K562 (cell line): ENCODE measurements at regions not wholly inside any gene's neighbourhood (a gene's known extent, or its start where the extent isn't known, plus 50 kb on each side); places are given as distances from the start of the nearest gene placed in this dataset.
A peak's percentile ranks its signal among the peaks of the same experiment; 100 is the strongest.

Experiments used
- ATAC-seq: fragments of 200-7000 bp; cut with Tn5 transposase; 3 replicates; pipeline ENCODE4 v1.9.1; 2020; ENCODE audit warnings: moderate library complexity
- BruUV-seq: library from RNA; stranded (reverse); fragments of 400-500 nt; replicated peaks from 2 replicates; lab custom pipeline; 2021; lab: Mats Ljungman, UMichigan
- CTCF ChIA-PET: fragments of 300-600 bp; formaldehyde crosslinking; extraction: SDS; loops from one replicate; lab custom pipeline; 2021; ENCODE audit warnings: low intra/inter-chr PET ratio; lab: Yijun Ruan, JAX
- POLR2A ChIA-PET: fragments of 300-600, 350-650 bp; sonication (Branson Sonifier 250); formaldehyde crosslinking; extraction: SDS; loops from one replicate; lab custom pipeline; 2021; ENCODE audit warnings: antibody characterized with exemption, inconsistent platforms; lab: Yijun Ruan, JAX
- DNase-seq, 4 experiments: peaks; one replicate each; pipeline versions ENCODE4 v3.0.0 to v3.0.0-alpha.2; 2011 to 2018; ENCODE audit warnings: low spot score in 3 of 4, mixed read lengths in 3 of 4; ENCODE audit errors: extremely low read depth in 1 of 4
- FAIRE-seq: peaks from 2 replicates; lab custom pipeline; 2011; peaks lifted over from hg19 to GRCh38; lab: Jason Lieb, UNC
- H2AFZ ChIP-seq: 2 replicates; pipeline ENCODE4 v1.6.0; 2011; ENCODE audit warnings: low read depth, low read length, control low read depth, inconsistent platforms
- H3K27ac ChIP-seq: fragments of 200-600 bp; 3 replicates; pipeline ENCODE4 v1.8.0; 2011; ENCODE audit warnings: low read depth, mild to moderate bottlenecking, control low read depth, inconsistent platforms, low read length, moderate library complexity, mixed read lengths; ENCODE audit errors: extremely low read depth
- H3K27me3 ChIP-seq, 2 experiments: fragments of 300-600 bp in 1 of 2; 2 replicates in 1 of 2; 3 replicates in 1 of 2; pipeline versions ENCODE4 v1.6.0 to v1.8.0; 2011; ENCODE audit warnings: inconsistent platforms in 2 of 2, low read length in 2 of 2, mild to moderate bottlenecking in 1 of 2, mixed read lengths in 1 of 2, moderate library complexity in 1 of 2; ENCODE audit not compliant: control insufficient read depth in 2 of 2, insufficient read depth in 2 of 2
- H3K36me3 ChIP-seq: fragments of 300-600 bp; 3 replicates; pipeline ENCODE4 v1.8.0; 2011; ENCODE audit warnings: mild to moderate bottlenecking, low read length, inconsistent platforms; ENCODE audit not compliant: control insufficient read depth, insufficient read depth
- H3K4me1 ChIP-seq, 2 experiments: fragments of 200-600 bp in 1 of 2; replicated peaks in 1 of 2; 2 replicates in 1 of 2; 3 replicates in 1 of 2; pipeline versions ENCODE4 v1.5.1 to v1.8.0; 2011; ENCODE audit warnings: inconsistent platforms in 2 of 2, low read length in 2 of 2, mild to moderate bottlenecking in 1 of 2, mixed read lengths in 1 of 2, moderate library complexity in 1 of 2; ENCODE audit not compliant: control insufficient read depth in 2 of 2, insufficient read depth in 2 of 2
- H3K4me2 ChIP-seq: 2 replicates; pipeline ENCODE4 v1.6.1; 2011; ENCODE audit warnings: low read length, control low read depth, inconsistent platforms, mixed read lengths; ENCODE audit not compliant: insufficient read depth
- H3K4me3 ChIP-seq: fragments of 200-600 bp; sonication (generic), shearing (Covaris generic); 2 replicates; pipeline ENCODE4 v1.5.1; 2016; ENCODE audit warnings: control low read depth, inconsistent platforms
- H3K79me2 ChIP-seq: fragments of 200-600 bp; 3 replicates; pipeline ENCODE4 v1.8.0; 2011; ENCODE audit warnings: low read length, inconsistent platforms; ENCODE audit not compliant: control insufficient read depth, insufficient read depth
- H3K9ac ChIP-seq, 2 experiments: 2 replicates each; pipeline versions ENCODE4 v1.6.0 to v1.6.1; 2011; ENCODE audit warnings: low read depth in 2 of 2, low read length in 2 of 2, control low read depth in 1 of 2, inconsistent platforms in 1 of 2, mild to moderate bottlenecking in 1 of 2, mixed read lengths in 1 of 2; ENCODE audit not compliant: insufficient read depth in 1 of 2
- H3K9me1 ChIP-seq: one replicate; pipeline ENCODE4 v1.6.0; 2011; ENCODE audit warnings: inconsistent platforms, mild to moderate bottlenecking, low read length, moderate library complexity; ENCODE audit not compliant: control insufficient read depth, insufficient read depth
- H3K9me3 ChIP-seq: replicated peaks from 2 replicates; pipeline ENCODE4 v1.5.1; 2011; ENCODE audit warnings: low read depth, low read length, inconsistent platforms; ENCODE audit not compliant: control insufficient read depth, insufficient read depth
- H4K20me1 ChIP-seq: replicated peaks from 2 replicates; pipeline ENCODE4 v1.6.1; 2011; ENCODE audit warnings: low read length, inconsistent platforms, mixed read lengths; ENCODE audit not compliant: control insufficient read depth, insufficient read depth
- ELF4 ChIP-seq: fragments of 450-650 bp; formaldehyde crosslinking; IDR thresholded peaks from 2 replicates; pipeline ENCODE4 v1.4.0; 2022; ENCODE audit warnings: missing genetic modification characterization
- ESRRB ChIP-seq: fragments of 250-450 bp; sonication (Bioruptor Pico); IDR thresholded peaks from 2 replicates; pipeline ENCODE4 v1.5.0; 2020; ENCODE audit warnings: mild to moderate bottlenecking, moderate library complexity, borderline replicate concordance
- KDM4B ChIP-seq, 2 experiments: fragments of 450-650 bp in 1 of 2; sonication (generic) in 1 of 2; IDR thresholded peaks; 2 replicates each; pipeline ENCODE4 v1.6.1; 2016 to 2017; ENCODE audit warnings: borderline replicate concordance in 2 of 2, antibody characterized with exemption in 1 of 2, low read depth in 1 of 2, mild to moderate bottlenecking in 1 of 2
- LARP7 ChIP-seq: fragments of 450-650 bp; IDR thresholded peaks from 2 replicates; pipeline ENCODE4 v1.6.1; 2016
- MAZ ChIP-seq, 2 experiments: fragments of 450-650 bp in 1 of 2; sonication (generic) in 1 of 2; formaldehyde crosslinking; IDR thresholded peaks in 1 of 2; conservative IDR thresholded peaks in 1 of 2; 2 replicates each; pipeline versions ENCODE4 v1.4.0 to v1.5.0; 2020; ENCODE audit warnings: mild to moderate bottlenecking in 1 of 2, missing genetic modification reagents in 1 of 2
- RAD21 ChIP-seq, 2 experiments: fragments of 250-450 bp in 1 of 2; fragments of 450-650 bp in 1 of 2; sonication (Bioruptor Pico) in 1 of 2; formaldehyde crosslinking in 1 of 2; IDR thresholded peaks in 1 of 2; conservative IDR thresholded peaks in 1 of 2; 2 replicates each; pipeline versions ENCODE4 v1.4.0 to v1.8.0; 2020 to 2022; ENCODE audit warnings: mild to moderate bottlenecking in 2 of 2, moderate library complexity in 1 of 2
- ZNF263 ChIP-seq: sonication (generic); formaldehyde crosslinking; IDR thresholded peaks from 2 replicates; pipeline ENCODE4 v1.8.0; 2022; ENCODE audit warnings: mild to moderate bottlenecking, missing genetic modification reagents, borderline replicate concordance
- ZNF586 ChIP-seq: fragments of 450-650 bp; formaldehyde crosslinking; conservative IDR thresholded peaks from 2 replicates; pipeline ENCODE4 v1.4.0; 2020; ENCODE audit warnings: mild to moderate bottlenecking, moderate library complexity
- WGBS: fragments of 100-300 bp; shearing (Covaris generic); methylation state at CpG from one replicate; pipeline ENCODE4 v1.1.6; 2016; ENCODE audit warnings: low coverage, mixed read lengths; ENCODE audit not compliant: insufficient coverage; ENCODE audit errors: missing lambda C conversion rate; 5-methylcytosine and 5-hydroxymethylcytosine counted together
- in situ Hi-C: fragments of 300-500 bp; cut with MboI; formaldehyde crosslinking; loops from 4 replicates; pipeline ENCODE4 v1.15.0; 2018; ENCODE audit warnings: inconsistent platforms, mixed read lengths
- intact Hi-C: fragments of 100-400 bp; cut with micrococcal nuclease; formaldehyde crosslinking; loops from 2 replicates; pipeline ENCODE4 v1.14.2; 2022
- TF ChIP-seq, protein P1 (sequence below): sonication (generic); formaldehyde crosslinking; IDR thresholded peaks from 2 replicates; pipeline ENCODE4 v1.8.1; 2023; ENCODE audit warnings: mild to moderate bottlenecking, missing genetic modification reagents
- TF ChIP-seq, protein P2 (sequence below), 3 experiments: IDR thresholded peaks in 2 of 3; conservative IDR thresholded peaks in 1 of 3; 2 replicates each; pipeline ENCODE4 v1.5.1; 2011 to 2012; ENCODE audit warnings: low read length in 3 of 3, mild to moderate bottlenecking in 3 of 3, control low read depth in 2 of 3, improper control_type of control experiment in 1 of 3, inconsistent platforms in 1 of 3, low read depth in 1 of 3, mixed read lengths in 1 of 3, moderate library complexity in 1 of 3; ENCODE audit not compliant: insufficient read depth in 2 of 3

DNA sequence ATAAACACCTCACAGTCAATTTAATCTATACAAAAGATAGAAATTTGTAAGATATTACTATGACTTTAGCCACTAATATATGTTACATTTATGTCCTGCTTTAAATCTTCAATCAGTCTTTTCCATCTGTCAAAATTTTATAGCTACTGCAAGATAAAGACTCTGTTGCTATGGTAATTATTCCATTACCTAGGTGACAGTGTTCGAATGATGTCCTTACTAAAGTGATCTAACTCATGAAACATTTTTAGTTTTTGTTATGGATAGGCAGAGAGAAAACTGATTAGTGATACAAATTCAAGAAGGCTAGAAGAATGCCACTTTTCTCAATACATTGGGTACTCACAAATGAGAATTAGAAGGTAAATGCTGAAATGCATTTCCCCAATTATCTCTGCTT is 359.9 kb upstream of the FSHR start (continued):
- no peak for TF ChIP-seq KDM4B (IDR thresholded peaks at IDR 0.05; ENCODE audit: borderline replicate concordance in 2 of 2, low read depth in 1 of 2)
- TF ChIP-seq ZNF586 (CRISPR knock-in tag) = no peak
- no peak for TF ChIP-seq MAZ (CRISPR knock-in tag; conservative IDR thresholded peaks at IDR 0.05 in 1 of 2, IDR thresholded peaks at IDR 0.05 in 1 of 2)
- TF ChIP-seq ELF4 = no peak
- TF ChIP-seq LARP7 = no peak
- TF ChIP-seq ESRRB = no peak
- TF ChIP-seq, protein P1, sequence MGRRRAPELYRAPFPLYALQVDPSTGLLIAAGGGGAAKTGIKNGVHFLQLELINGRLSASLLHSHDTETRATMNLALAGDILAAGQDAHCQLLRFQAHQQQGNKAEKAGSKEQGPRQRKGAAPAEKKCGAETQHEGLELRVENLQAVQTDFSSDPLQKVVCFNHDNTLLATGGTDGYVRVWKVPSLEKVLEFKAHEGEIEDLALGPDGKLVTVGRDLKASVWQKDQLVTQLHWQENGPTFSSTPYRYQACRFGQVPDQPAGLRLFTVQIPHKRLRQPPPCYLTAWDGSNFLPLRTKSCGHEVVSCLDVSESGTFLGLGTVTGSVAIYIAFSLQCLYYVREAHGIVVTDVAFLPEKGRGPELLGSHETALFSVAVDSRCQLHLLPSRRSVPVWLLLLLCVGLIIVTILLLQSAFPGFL (CRISPR knock-in tag) = no peak

DNA sequence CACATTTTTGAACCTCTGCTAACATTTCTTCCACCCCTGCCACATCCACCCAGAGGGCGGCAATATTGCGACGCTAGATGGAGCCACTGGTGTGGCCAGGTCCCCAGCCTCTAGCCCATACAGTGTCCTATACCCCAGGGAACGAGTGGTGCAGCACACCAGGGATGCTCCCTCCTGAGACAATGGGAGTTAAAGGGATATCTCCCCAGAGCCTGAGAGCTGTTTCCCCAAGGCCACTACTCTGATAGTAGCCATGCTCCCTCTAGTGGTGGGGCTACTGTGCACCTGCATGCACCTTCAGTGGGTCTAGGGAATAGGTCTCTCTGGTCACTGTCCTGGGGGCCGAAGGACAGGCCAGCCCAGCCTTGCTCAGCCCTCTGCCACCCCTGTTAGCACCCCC is 336.4 kb upstream of the FSHR start:
- no peak for ATAC-seq
- in situ Hi-C loops (no loop called here), intact Hi-C loops (loop anchor here (5.0 kb wide), 1 partner anchor 888 kb away; no protein-coding TSS in a partner anchor)
- H3K4me1 ChIP-seq = no peaks in the 10 kb centered on the region
- H3K79me2 ChIP-seq = no peaks in the 10 kb centered on the region
- H3K27ac ChIP-seq = no peak overlapping the region
- ChIA-PET POLR2A (interaction anchor here (1.1 kb wide), 1 partner anchor 114 kb away, joined by 3 read pairs; no protein-coding TSS in a partner anchor), CTCF (no interaction called here)
- H3K4me3 ChIP-seq = no peak overlapping the region
- H3K9me1 ChIP-seq = no peaks in the 10 kb centered on the region
- 0% methylated on average over 4 of the region's 5 CpGs for WGBS
- no peaks in the 10 kb centered on the region for H3K27me3 ChIP-seq
- peak; percentile 7 to 20 (median 8) for DNase-seq
- no peak overlapping the region for H3K9ac ChIP-seq
- no peak overlapping the region for H3K4me2 ChIP-seq
- no peaks in the 10 kb centered on the region for H4K20me1 ChIP-seq
- TF ChIP-seq, protein P2, sequence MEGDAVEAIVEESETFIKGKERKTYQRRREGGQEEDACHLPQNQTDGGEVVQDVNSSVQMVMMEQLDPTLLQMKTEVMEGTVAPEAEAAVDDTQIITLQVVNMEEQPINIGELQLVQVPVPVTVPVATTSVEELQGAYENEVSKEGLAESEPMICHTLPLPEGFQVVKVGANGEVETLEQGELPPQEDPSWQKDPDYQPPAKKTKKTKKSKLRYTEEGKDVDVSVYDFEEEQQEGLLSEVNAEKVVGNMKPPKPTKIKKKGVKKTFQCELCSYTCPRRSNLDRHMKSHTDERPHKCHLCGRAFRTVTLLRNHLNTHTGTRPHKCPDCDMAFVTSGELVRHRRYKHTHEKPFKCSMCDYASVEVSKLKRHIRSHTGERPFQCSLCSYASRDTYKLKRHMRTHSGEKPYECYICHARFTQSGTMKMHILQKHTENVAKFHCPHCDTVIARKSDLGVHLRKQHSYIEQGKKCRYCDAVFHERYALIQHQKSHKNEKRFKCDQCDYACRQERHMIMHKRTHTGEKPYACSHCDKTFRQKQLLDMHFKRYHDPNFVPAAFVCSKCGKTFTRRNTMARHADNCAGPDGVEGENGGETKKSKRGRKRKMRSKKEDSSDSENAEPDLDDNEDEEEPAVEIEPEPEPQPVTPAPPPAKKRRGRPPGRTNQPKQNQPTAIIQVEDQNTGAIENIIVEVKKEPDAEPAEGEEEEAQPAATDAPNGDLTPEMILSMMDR (IDR thresholded peaks at IDR 0.05 in 2 of 3, conservative IDR thresholded peaks at IDR 0.05 in 1 of 3; ENCODE audit: insufficient read depth in 2 of 3, low read depth in 1 of 3, low read length in 3 of 3) = peak; percentile 9 to 38 (median 38); a peak in 3 of 6 replicates
- TF ChIP-seq RAD21 (CRISPR knock-in tag; conservative IDR thresholded peaks at IDR 0.05 in 1 of 2, IDR thresholded peaks at IDR 0.05 in 1 of 2) (0 out of 4 replicates have a peak, but pooled peaks of 1 of the 2 experiments have one; percentile 7), ZNF263 (CRISPR knock-in tag) (no peak)
- TF ChIP-seq, all 486 proteins: peak for 2
- Histone ChIP-seq H2AFZ (no peak overlapping the region), H3K36me3 (no peaks in the 10 kb centered on the region), H3K9me3 (no peaks in the 10 kb centered on the region)
- no TSS peak for BruUV-seq
- FAIRE-seq = no peak
